ENCODE measurements at regions not wholly inside any gene's neighbourhood (a gene's known extent, or its start where the extent isn't known, plus 50 kb on each side); places are given as distances from the start of the nearest gene placed in this dataset.

- peaks cover 8% of the 10 kb centered on the region for H3K4me1 ChIP-seq (ENCODE audit: control insufficient read depth, insufficient read depth, low read depth, low read length)
- no peak overlapping the region for H4K91ac ChIP-seq (ENCODE audit: low read length)
- H3K9me3 ChIP-seq (ENCODE audit: control insufficient read depth, low read length) = no peaks in the 10 kb centered on the region
- no peak overlapping the region for H2BK12ac ChIP-seq (ENCODE audit: low read length in 2 of 2)
- peaks cover 0 to 3% of the 10 kb centered on the region in 2 experiments for H3K36me3 ChIP-seq (ENCODE audit: control insufficient read depth in 1 of 2, insufficient read depth in 2 of 2, low read depth in 1 of 2, low read length in 2 of 2)
- H2BK15ac ChIP-seq (ENCODE audit: low read depth, poor library complexity, severe bottlenecking) = no peak overlapping the region
- no peak overlapping the region for H2AFZ ChIP-seq (ENCODE audit: low read depth, low read length)
- no peak overlapping the region for H2BK120ac ChIP-seq (ENCODE audit: low read depth, low read length)
- H2AK5ac ChIP-seq (ENCODE audit: low read length, severe bottlenecking) = no peak overlapping the region
- WGBS = 86% methylated on average over 3 of the region's 4 CpGs
- no peak overlapping the region for H3K9ac ChIP-seq (ENCODE audit: low read length)
- H3K4me3 ChIP-seq (ENCODE audit: insufficient read depth in 1 of 2, low read depth in 1 of 2, low read length in 2 of 2) = no peak overlapping the region
- no peaks in the 10 kb centered on the region for H3K27me3 ChIP-seq (ENCODE audit: control insufficient read depth in 1 of 2, insufficient read depth in 1 of 2, low read length in 2 of 2)
- H4K8ac ChIP-seq (ENCODE audit: low read length) = no peak overlapping the region
- no peak for DNase-seq
- no peaks in the 10 kb centered on the region for H3K79me1 ChIP-seq (replicated peaks; ENCODE audit: low read length, poor library complexity, severe bottlenecking)
- no peak overlapping the region for H3K18ac ChIP-seq (ENCODE audit: low read depth in 1 of 2, low read length in 2 of 2)
- H3K4me2 ChIP-seq (ENCODE audit: low read length, poor library complexity, severe bottlenecking) = no peak overlapping the region
- no peak overlapping the region for H3K27ac ChIP-seq (ENCODE audit: low read length, poor library complexity, severe bottlenecking)
- H3K23ac ChIP-seq (ENCODE audit: low read length in 2 of 2) = no peak overlapping the region
- H3K4ac ChIP-seq (ENCODE audit: low read depth in 1 of 2, low read length in 2 of 2) = no peak overlapping the region
- no peak overlapping the region for H2BK5ac ChIP-seq (ENCODE audit: low read depth, low read length, poor library complexity, severe bottlenecking)
- no peak overlapping the region for H3K14ac ChIP-seq (ENCODE audit: low read length in 2 of 2)
Observed at GRCh38 chr3:78273326-78273725, 1233.4 kb downstream of the ROBO2 start.

DNA sequence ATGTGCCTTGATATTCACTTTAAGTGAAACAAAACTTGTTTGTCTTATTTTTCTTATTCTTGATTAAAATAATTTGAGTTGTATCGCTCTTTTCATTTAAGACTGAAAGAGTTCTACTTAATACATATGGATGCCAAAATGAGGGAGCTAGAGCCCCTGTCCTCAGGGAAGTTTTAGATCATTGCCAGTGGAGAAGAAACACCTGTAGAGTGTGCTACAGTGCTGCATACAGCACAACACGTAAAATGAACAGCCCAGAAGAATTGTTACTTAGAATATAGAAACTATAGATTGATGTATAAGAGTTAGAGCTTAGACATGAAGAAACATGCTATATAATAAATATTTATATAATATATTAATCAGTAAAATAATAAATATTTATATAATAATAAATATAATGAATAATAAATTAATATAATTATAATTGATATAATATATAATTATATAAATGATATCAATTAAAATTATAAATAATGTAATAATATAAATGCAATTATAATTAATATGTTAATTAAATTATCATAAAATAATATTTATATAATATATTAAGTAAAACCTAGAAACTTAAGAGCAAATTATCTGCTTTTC, 1234.7 kb downstream of the ROBO2 start:
- Histone ChIP-seq H3K27ac (ENCODE audit: low read length, poor library complexity, severe bottlenecking) (no peak overlapping the region), H3K4me2 (ENCODE audit: low read length, poor library complexity, severe bottlenecking) (no peak overlapping the region)
- no CpG with 5 or more reads among the region's 2 CpGs for WGBS

GRCh38 chr3:78275420-78275852, 1235.5 kb downstream of the ROBO2 start:
- H4K8ac ChIP-seq (ENCODE audit: low read length) = no peak overlapping the region
- no peaks in the 10 kb centered on the region for H3K36me3 ChIP-seq (ENCODE audit: control insufficient read depth in 1 of 2, insufficient read depth in 2 of 2, low read depth in 1 of 2, low read length in 2 of 2)
- H3K9me3 ChIP-seq (ENCODE audit: control insufficient read depth, low read length) = no peaks in the 10 kb centered on the region
- H2BK120ac ChIP-seq (ENCODE audit: low read depth, low read length) = no peak overlapping the region
- H3K14ac ChIP-seq (ENCODE audit: low read length in 2 of 2) = no peak overlapping the region
- H2AFZ ChIP-seq (ENCODE audit: low read depth, low read length) = no peak overlapping the region
- H2BK5ac ChIP-seq (ENCODE audit: low read depth, low read length, poor library complexity, severe bottlenecking) = no peak overlapping the region
- no peak overlapping the region for H3K18ac ChIP-seq (ENCODE audit: low read depth in 1 of 2, low read length in 2 of 2)
- DNase-seq = no peak
- no peak overlapping the region for H3K23ac ChIP-seq (ENCODE audit: low read length in 2 of 2)
- H2AK5ac ChIP-seq (ENCODE audit: low read length, severe bottlenecking) = no peak overlapping the region
- no peak overlapping the region for H3K4me3 ChIP-seq (ENCODE audit: insufficient read depth in 1 of 2, low read depth in 1 of 2, low read length in 2 of 2)
- no peaks in the 10 kb centered on the region for H3K4me1 ChIP-seq (ENCODE audit: control insufficient read depth, insufficient read depth, low read depth, low read length)
- H4K91ac ChIP-seq (ENCODE audit: low read length) = no peak overlapping the region
- H2BK12ac ChIP-seq (ENCODE audit: low read length in 2 of 2) = no peak overlapping the region
- no peak overlapping the region for H3K9ac ChIP-seq (ENCODE audit: low read length)
- no peaks in the 10 kb centered on the region for H3K27me3 ChIP-seq (ENCODE audit: control insufficient read depth in 1 of 2, insufficient read depth in 1 of 2, low read length in 2 of 2)
- H2BK15ac ChIP-seq (ENCODE audit: low read depth, poor library complexity, severe bottlenecking) = no peak overlapping the region
- no peak overlapping the region for H3K27ac ChIP-seq (ENCODE audit: low read length, poor library complexity, severe bottlenecking)
- no peaks in the 10 kb centered on the region for H3K79me1 ChIP-seq (replicated peaks; ENCODE audit: low read length, poor library complexity, severe bottlenecking)
- WGBS = 94% methylated on average over 3 of the region's 3 CpGs
- H3K4me2 ChIP-seq (ENCODE audit: low read length, poor library complexity, severe bottlenecking) = no peak overlapping the region
- no peak overlapping the region for H3K4ac ChIP-seq (ENCODE audit: low read depth in 1 of 2, low read length in 2 of 2)

More for the DNA sequence above, 1234.7 kb downstream of the ROBO2 start:
- Histone ChIP-seq H2AFZ (ENCODE audit: low read depth, low read length) (no peak overlapping the region), H3K4me1 (ENCODE audit: control insufficient read depth, insufficient read depth, low read depth, low read length) (no peaks in the 10 kb centered on the region), H4K91ac (ENCODE audit: low read length) (no peak overlapping the region), H3K23ac (ENCODE audit: low read length in 2 of 2) (no peak overlapping the region), H3K27me3 (ENCODE audit: control insufficient read depth in 1 of 2, insufficient read depth in 1 of 2, low read length in 2 of 2) (no peaks in the 10 kb centered on the region), H3K79me1 (replicated peaks; ENCODE audit: low read length, poor library complexity, severe bottlenecking) (no peaks in the 10 kb centered on the region), H3K9ac (ENCODE audit: low read length) (no peak overlapping the region), H2BK5ac (ENCODE audit: low read depth, low read length, poor library complexity, severe bottlenecking) (no peak overlapping the region), H3K14ac (ENCODE audit: low read length in 2 of 2) (no peak overlapping the region), H2BK12ac (ENCODE audit: low read length in 2 of 2) (no peak overlapping the region), H2BK15ac (ENCODE audit: low read depth, poor library complexity, severe bottlenecking) (no peak overlapping the region), H3K18ac (ENCODE audit: low read depth in 1 of 2, low read length in 2 of 2) (no peak overlapping the region), H2BK120ac (ENCODE audit: low read depth, low read length) (no peak overlapping the region), H3K4ac (ENCODE audit: low read depth in 1 of 2, low read length in 2 of 2) (no peak overlapping the region), H2AK5ac (ENCODE audit: low read length, severe bottlenecking) (no peak overlapping the region), H4K8ac (ENCODE audit: low read length) (no peak overlapping the region), H3K36me3 (ENCODE audit: control insufficient read depth in 1 of 2, insufficient read depth in 2 of 2, low read depth in 1 of 2, low read length in 2 of 2) (no peaks in the 10 kb centered on the region), H3K9me3 (ENCODE audit: control insufficient read depth, low read length) (no peaks in the 10 kb centered on the region), H3K4me3 (ENCODE audit: insufficient read depth in 1 of 2, low read depth in 1 of 2, low read length in 2 of 2) (no peak overlapping the region)
- DNase-seq = no peak

GRCh38 chr3:78277220-78277619, 1237.3 kb downstream of the ROBO2 start:
- no peak for DNase-seq
- H3K9me3 ChIP-seq (ENCODE audit: control insufficient read depth, low read length) = no peaks in the 10 kb centered on the region
- H3K23ac ChIP-seq (ENCODE audit: low read length in 2 of 2) = no peak overlapping the region
- no peaks in the 10 kb centered on the region for H3K4me1 ChIP-seq (ENCODE audit: control insufficient read depth, insufficient read depth, low read depth, low read length)
- no peak overlapping the region for H3K9ac ChIP-seq (ENCODE audit: low read length)
- H3K4me2 ChIP-seq (ENCODE audit: low read length, poor library complexity, severe bottlenecking) = no peak overlapping the region
- H2BK12ac ChIP-seq (ENCODE audit: low read length in 2 of 2) = no peak overlapping the region
- H3K79me1 ChIP-seq (replicated peaks; ENCODE audit: low read length, poor library complexity, severe bottlenecking) = no peaks in the 10 kb centered on the region
- H4K8ac ChIP-seq (ENCODE audit: low read length) = no peak overlapping the region
- no peak overlapping the region for H2BK120ac ChIP-seq (ENCODE audit: low read depth, low read length)
- H3K4ac ChIP-seq (ENCODE audit: low read depth in 1 of 2, low read length in 2 of 2) = no peak overlapping the region
- H3K36me3 ChIP-seq (ENCODE audit: control insufficient read depth in 1 of 2, insufficient read depth in 2 of 2, low read depth in 1 of 2, low read length in 2 of 2) = no peaks in the 10 kb centered on the region
- H2BK15ac ChIP-seq (ENCODE audit: low read depth, poor library complexity, severe bottlenecking) = no peak overlapping the region
- no peak overlapping the region for H3K4me3 ChIP-seq (ENCODE audit: insufficient read depth in 1 of 2, low read depth in 1 of 2, low read length in 2 of 2)
- no peak overlapping the region for H2AFZ ChIP-seq (ENCODE audit: low read depth, low read length)
- no peak overlapping the region for H2BK5ac ChIP-seq (ENCODE audit: low read depth, low read length, poor library complexity, severe bottlenecking)
- no peak overlapping the region for H3K27ac ChIP-seq (ENCODE audit: low read length, poor library complexity, severe bottlenecking)
- no peak overlapping the region for H3K14ac ChIP-seq (ENCODE audit: low read length in 2 of 2)
- H4K91ac ChIP-seq (ENCODE audit: low read length) = no peak overlapping the region
- H3K27me3 ChIP-seq (ENCODE audit: control insufficient read depth in 1 of 2, insufficient read depth in 1 of 2, low read length in 2 of 2) = no peaks in the 10 kb centered on the region
- no peak overlapping the region for H2AK5ac ChIP-seq (ENCODE audit: low read length, severe bottlenecking)
- 100% methylated on average over 1 of the region's 2 CpGs for WGBS
- H3K18ac ChIP-seq (ENCODE audit: low read depth in 1 of 2, low read length in 2 of 2) = no peak overlapping the region
